WERI-Rb-1 (cell line): ENCODE measurements at regions not wholly inside any gene's neighbourhood (a gene's known extent, or its start where the extent isn't known, plus 50 kb on each side); places are given as distances from the start of the nearest gene placed in this dataset.

Source experiments
- DNase-seq: peaks from one replicate; pipeline ENCODE4 v3.0.0-alpha.2; 2020
- H3K27ac ChIP-seq: fragments of 250-450 bp; sonication (Bioruptor Pico); 2 replicates; pipeline ENCODE4 v1.5.1; 2020; ENCODE audit warnings: mild to moderate bottlenecking, moderate library complexity
- H3K27me3 ChIP-seq: fragments of 250-450 bp; sonication (Bioruptor Pico); 2 replicates; pipeline ENCODE4 v1.5.1; 2021; ENCODE audit warnings: mild to moderate bottlenecking, low read depth, moderate library complexity; ENCODE audit not compliant: insufficient read depth, severe bottlenecking
- H3K36me3 ChIP-seq: fragments of 250-450 bp; sonication (Bioruptor Pico); 2 replicates; pipeline ENCODE4 v1.5.1; 2020; ENCODE audit warnings: mild to moderate bottlenecking, moderate library complexity
- H3K4me3 ChIP-seq: 2 replicates; pipeline ENCODE4 v1.5.1; 2011; ENCODE audit warnings: low read depth, mild to moderate bottlenecking, control low read depth, low read length
- H3K9me3 ChIP-seq: fragments of 250-450 bp; sonication (Bioruptor Pico); 2 replicates; pipeline ENCODE4 v1.5.1; 2021; ENCODE audit warnings: mild to moderate bottlenecking, moderate library complexity; ENCODE audit not compliant: severe bottlenecking
- TF ChIP-seq, protein P1 (sequence below): IDR thresholded peaks from 2 replicates; pipeline ENCODE4 v1.5.1; 2011; ENCODE audit warnings: low read depth, mild to moderate bottlenecking, control low read depth, inconsistent platforms, low read length

DNA sequence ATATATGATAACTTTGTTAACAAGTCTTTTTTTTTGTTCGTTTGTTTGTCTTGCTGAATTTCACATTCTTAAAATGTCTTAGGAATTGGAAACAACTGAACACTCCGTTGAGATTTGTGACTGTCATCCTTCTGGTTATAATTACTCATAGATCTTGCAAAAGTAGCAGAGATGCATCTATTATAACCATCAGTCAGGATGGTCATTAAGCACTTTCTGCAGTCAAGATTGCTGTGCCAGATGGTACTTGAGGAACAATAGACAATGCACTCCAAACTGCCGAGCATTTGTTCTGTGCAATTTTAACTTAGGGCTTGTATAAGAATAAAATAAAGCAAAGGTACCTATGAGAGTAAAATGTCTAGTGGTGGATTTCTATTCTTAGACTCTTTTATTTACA is 710.1 kb upstream of the KCND2 start:
- H3K36me3 ChIP-seq: no peaks in the 10 kb centered on the region
- no peaks in the 10 kb centered on the region for H3K9me3 ChIP-seq
- H3K27ac ChIP-seq: no peak overlapping the region
- TF ChIP-seq, protein P1, sequence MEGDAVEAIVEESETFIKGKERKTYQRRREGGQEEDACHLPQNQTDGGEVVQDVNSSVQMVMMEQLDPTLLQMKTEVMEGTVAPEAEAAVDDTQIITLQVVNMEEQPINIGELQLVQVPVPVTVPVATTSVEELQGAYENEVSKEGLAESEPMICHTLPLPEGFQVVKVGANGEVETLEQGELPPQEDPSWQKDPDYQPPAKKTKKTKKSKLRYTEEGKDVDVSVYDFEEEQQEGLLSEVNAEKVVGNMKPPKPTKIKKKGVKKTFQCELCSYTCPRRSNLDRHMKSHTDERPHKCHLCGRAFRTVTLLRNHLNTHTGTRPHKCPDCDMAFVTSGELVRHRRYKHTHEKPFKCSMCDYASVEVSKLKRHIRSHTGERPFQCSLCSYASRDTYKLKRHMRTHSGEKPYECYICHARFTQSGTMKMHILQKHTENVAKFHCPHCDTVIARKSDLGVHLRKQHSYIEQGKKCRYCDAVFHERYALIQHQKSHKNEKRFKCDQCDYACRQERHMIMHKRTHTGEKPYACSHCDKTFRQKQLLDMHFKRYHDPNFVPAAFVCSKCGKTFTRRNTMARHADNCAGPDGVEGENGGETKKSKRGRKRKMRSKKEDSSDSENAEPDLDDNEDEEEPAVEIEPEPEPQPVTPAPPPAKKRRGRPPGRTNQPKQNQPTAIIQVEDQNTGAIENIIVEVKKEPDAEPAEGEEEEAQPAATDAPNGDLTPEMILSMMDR: no peak
- no peaks in the 10 kb centered on the region for H3K27me3 ChIP-seq
- H3K4me3 ChIP-seq: no peak overlapping the region
- no peak for DNase-seq

DNA sequence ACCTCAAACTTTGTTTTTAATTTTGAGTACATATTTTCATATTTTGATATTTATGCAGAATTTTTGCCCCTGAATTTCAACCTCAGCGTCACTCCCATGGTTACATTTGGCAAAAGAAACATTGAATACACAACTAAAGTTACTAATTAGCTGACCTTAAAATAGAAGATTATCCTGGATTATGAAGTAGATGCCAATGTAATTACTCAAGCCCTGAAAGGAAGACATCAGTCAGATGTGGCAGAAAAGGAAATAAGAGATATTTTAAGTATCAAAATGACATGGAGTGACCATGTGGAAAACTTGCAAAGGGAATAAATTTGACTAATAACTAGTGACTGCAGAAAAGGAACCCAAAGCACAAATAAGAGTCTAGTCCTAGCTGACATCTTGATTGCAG is 701.3 kb upstream of the KCND2 start:
- H3K36me3 ChIP-seq: no peaks in the 10 kb centered on the region
- TF ChIP-seq, protein P1: no peak
- no peak for DNase-seq
- no peaks in the 10 kb centered on the region for H3K9me3 ChIP-seq
- no peak overlapping the region for H3K4me3 ChIP-seq
- no peak overlapping the region for H3K27ac ChIP-seq
- no peaks in the 10 kb centered on the region for H3K27me3 ChIP-seq

DNA sequence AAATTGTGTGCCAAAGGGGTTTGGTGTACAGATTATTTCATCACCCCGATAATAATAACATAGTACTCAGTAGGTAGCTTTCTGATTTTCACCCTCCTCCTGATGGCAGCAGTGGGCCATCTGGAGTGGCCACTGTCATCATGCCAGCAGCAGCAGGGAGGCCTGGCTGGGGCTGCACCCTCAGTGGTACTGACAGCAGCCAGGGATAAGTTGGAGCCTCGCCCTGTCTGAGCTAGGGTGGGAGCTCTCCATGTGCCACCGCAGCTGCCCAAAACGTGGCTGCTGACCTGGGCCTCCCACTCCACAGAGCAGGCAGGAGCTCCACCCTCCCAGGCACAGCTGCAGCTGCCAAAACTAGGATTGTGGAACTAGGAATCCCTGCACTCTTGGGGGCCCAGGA is 700.8 kb upstream of the KCND2 start:
- H3K27ac ChIP-seq: no peak overlapping the region
- H3K9me3 ChIP-seq: no peaks in the 10 kb centered on the region
- DNase-seq: peak; percentile 25
- no peaks in the 10 kb centered on the region for H3K36me3 ChIP-seq
- H3K4me3 ChIP-seq: no peak overlapping the region
- H3K27me3 ChIP-seq: no peaks in the 10 kb centered on the region
- TF ChIP-seq, protein P1: peak; percentile 24; the same call in 1 of the 2 replicates

DNA sequence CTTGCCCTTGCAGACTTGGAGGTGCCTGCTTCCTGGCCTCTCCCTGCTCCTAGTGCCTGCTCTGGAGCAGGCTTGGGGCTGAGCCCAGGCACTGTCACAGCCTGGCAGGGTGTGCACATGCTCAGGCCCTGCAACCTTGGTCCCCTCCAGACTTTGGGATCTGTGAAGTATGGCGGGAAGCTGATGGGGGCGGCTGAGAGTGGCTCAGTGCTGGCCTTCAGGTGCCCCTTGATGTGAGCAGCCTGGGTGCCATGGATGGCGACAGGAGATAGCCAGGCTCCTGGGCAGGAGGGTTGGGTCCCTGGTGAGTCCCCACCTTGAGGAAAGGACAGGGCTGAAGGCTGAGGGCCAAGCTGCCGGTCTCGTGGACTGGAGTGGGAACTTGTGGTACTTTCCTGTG is 700.4 kb upstream of the KCND2 start:
- Histone ChIP-seq H3K9me3 (no peaks in the 10 kb centered on the region), H3K27me3 (no peaks in the 10 kb centered on the region), H3K36me3 (no peaks in the 10 kb centered on the region), H3K27ac (no peak overlapping the region), H3K4me3 (no peak overlapping the region)
- DNase-seq: no peak
- TF ChIP-seq, protein P1: no peak

DNA sequence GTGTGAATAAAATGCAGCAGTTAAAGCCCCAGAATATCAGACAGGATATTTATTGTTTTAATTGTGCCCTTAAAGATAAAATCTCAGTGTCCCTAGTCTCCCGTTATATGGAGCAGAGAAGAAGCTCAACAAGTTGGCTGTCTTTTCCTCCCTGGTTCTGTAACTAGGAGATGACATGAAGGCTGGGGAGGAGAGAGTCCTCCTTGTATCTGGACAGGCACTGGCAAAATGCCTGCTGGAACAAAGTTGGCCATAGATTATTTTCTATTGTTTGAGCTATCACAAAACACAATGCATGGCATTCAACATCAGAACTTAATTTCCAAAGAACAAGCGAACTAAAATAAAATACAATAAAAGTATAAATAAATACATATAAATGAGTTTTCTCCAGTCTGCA is 694.9 kb upstream of the KCND2 start:
- H3K27me3 ChIP-seq: no peaks in the 10 kb centered on the region
- H3K27ac ChIP-seq: no peak overlapping the region
- no peaks in the 10 kb centered on the region for H3K9me3 ChIP-seq
- no peak overlapping the region for H3K4me3 ChIP-seq
- DNase-seq: no peak
- H3K36me3 ChIP-seq: no peaks in the 10 kb centered on the region
- TF ChIP-seq, protein P1: no peak

DNA sequence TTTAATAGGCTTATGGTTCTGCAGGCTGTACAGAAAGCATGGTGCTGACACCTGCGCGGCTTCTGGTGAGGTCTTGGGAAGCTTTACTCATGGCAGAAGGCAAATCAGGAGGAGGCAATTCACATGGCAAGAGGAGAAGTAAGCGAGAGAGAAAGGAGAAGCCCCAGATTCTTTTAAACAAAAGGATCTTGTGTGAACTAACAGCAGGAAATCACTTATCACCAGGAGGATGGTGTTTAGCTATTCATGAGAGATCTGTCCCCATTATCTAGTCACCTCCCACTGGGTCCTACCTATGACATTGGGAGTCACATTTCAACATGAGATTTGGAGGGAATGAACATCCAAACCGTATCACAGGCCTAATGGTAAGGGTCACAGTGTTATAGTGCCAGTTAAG is 678.0 kb upstream of the KCND2 start:
- no peaks in the 10 kb centered on the region for H3K27me3 ChIP-seq
- H3K4me3 ChIP-seq: no peak overlapping the region
- H3K27ac ChIP-seq: no peak overlapping the region
- no peak for DNase-seq
- H3K9me3 ChIP-seq: no peaks in the 10 kb centered on the region
- TF ChIP-seq, protein P1: no peak
- no peaks in the 10 kb centered on the region for H3K36me3 ChIP-seq
